ENCODE measurements at regions not wholly inside any gene's neighbourhood (a gene's known extent, or its start where the extent isn't known, plus 50 kb on each side); places are given as distances from the start of the nearest gene placed in this dataset.
A peak's percentile ranks its signal among the peaks of the same experiment; 100 is the strongest.
"Not testable (repeated sequence)": the region's sequence is repeated elsewhere in the genome, so short reads cannot be mapped to it uniquely, and the experiment has no call there.

GRCh38 chr3:107942244-107942643 lies 148.6 kb downstream of the CD47 start:
- DNase-seq = no peak

DNA sequence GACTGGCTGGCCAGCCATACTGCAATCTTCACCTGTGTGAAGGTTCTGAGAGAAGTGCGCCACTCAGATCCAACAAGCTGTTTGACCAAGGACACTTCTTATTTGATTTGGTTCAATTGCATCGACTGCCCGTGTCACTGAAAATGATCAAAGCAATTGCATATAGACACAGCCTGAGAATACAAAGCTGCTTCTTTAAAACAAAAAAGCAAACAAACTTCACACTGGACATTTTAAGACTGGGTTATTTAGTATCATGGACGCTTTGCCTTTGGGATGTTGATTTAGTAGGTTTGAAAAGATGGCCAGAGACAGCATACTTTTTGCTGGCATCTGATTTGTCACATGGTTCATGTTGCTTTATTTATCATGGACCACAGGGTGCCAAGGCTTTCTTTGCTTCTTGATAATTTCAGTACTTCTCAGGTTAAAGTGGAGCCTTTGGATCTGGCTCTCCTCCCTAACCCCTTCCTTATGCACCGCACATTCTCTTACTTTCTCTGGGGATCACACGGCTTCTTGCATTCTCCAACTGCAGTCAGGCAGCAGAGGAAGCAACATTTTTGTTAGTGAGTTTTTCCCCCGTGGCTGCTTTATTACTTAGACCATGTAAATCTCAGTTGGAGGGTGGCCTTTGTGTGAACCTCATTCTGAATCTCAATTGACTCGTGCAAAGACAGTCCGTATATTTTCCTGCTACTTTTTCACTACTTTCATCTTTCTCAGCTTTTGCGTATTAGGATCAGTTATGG lies 151.0 kb downstream of the CD47 start:
- no peak for DNase-seq

DNA sequence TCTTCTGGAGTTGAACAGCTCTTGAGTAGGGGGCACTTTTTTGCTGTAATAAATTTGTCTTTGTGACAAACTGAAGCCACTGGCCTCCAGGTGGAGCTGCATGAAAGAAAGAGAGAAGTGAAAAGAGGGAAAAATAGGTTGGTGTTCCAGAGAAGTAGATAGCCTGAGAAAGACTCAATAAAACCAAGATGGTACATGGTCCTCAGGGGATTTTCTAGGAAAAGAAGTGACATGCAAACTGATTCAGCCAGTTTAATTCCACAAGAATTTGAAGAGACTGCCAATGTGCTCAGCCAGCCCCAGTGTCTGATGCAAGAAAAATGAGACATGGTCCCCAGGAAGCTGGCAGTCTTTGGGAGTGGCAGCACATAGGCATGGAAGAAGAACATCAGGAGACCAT lies 152.7 kb downstream of the CD47 start:
- no peak for DNase-seq

GRCh38 chr3:107934808-107935207 lies 156.0 kb downstream of the CD47 start:
- no peak for DNase-seq

GRCh38 chr3:107933450-107933849 lies 157.4 kb downstream of the CD47 start:
- no peak for DNase-seq

- no peak for DNase-seq
Measured at GRCh38 chr3:107931326-107931725, 159.5 kb downstream of the CD47 start.

DNA sequence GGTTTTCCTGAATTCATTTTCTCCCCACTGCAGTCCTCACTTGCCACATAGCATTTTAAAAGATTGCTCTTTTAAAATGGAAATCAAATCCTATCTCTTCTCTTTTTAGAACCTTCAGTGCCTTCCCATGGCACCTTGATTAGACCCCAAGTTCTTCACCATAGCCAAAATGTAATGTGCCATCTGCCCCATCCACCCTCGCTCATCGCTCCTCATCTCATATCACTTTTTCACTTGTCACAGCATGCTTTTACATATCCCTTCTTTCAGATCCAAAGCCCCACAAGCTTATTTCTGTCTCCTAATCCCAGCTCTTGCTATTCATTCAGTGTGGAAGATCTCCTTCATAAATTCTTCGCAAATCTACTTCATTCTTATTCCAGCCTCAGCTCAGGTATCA lies 161.7 kb downstream of the CD47 start:
- DNase-seq = no peak

DNA sequence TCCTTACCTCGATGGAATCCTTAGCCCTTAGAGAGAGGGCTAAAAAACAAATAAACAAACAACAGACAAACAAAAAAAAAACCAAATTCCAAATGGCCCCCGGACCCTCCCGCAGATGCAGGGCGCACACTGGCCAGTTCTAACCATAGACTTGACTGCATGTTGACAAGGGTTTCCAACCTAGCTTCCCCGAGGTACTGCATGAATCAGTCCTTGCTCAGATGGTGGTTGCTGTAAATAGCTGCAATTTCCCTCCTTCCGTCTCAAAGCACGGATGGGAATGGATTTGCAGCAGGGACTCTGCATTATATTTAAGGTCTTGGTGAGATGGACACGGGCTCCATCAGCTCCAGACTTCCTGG lies 162.8 kb downstream of the CD47 start:
- DNase-seq = peak; percentile 20

DNA sequence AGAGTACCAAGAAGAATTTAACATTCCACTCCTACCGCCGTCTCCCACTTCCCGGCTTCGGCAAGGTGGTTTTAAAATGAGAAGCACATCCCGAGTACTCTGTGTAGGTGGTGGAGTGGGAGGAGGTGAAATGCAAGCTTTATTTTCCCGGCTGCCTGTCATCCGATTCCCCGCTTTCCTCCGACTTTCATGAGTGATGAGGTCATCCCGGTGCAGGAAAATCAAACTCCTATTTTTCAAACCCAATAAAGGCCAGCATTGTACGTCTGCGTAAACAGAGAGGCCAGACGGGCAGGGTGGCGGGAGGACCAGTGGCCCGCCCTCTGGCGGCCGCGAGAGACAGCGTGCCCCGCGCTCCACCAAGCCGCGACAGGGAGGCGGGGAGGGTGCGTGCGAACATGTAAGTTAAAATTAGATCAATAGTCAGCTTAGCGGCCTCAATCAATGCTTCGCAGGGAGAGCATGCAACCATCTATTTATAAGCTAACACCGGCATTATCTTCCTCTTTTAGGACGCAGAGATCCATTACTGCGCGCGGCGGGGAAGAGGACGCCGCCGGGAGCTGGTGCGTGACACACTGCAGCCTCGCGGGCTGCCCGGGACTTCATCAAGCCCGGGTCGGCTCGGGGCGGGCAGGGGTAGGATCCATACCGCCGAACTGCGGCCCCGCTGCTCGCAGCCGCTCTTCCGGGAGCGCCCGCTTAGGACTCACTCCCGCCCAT lies 163.3 kb downstream of the CD47 start:
- DNase-seq = peak; percentile 75

DNA sequence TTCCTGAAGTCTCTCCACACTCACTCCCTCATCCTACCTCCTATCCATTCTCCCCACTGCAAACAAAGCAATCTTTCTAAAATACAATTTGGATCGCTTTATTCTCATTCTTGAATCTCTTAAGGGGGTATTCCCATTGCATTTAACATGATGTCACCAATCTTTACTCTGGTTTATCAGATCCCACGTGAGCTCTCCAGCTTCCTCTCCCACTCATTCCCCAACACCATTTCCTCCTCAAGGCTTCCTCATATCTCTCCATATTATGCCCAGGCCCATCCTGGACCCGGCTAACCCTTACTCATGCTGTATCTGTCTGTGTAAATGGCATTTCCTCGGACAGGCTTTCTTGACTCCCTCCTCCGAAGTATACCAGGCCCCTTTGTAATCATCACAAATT lies 165.0 kb downstream of the CD47 start:
- DNase-seq = no peak

DNA sequence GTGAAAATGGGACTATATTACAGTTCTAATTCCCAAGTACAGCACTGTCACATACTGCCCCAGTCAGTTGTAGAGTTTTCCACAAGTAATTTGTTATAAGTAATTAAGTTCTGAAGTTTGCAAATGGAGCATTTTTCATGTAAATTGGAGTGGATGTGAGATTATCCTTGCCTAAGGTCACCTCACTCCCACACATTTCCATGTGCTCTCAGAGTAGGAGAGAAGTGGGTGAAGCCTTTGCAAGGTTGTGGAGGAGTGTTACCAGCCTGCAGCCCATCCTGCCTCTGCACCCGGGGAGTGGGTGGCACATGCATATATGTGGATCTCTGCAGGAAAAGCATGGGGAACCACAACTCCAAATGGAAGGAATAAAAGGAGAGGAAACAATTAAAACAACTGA lies 169.8 kb downstream of the CD47 start:
- no peak for DNase-seq

- DNase-seq = no peak
Measured at GRCh38 chr3:107920538-107920937, 170.3 kb downstream of the CD47 start.

DNA sequence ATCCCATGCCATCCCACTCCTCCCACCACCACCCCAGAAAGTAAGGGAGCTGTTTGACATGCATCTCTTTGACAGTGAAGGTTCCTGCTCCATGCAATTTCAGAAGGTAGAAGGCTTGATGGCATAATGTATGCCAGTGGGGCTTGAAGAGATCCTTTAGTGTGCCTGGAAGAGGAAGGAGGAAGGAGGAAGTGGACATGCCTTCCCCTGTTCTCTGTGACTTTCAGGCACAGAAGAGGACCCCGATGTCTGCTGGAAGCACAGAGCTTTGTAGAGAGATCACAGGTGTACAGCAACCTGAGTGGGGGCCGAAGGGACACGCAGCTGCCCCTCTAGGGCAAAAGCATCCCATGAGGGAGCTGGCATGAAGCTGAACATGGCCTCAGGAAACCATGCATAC lies 171.6 kb downstream of the CD47 start:
- no peak for DNase-seq

DNA sequence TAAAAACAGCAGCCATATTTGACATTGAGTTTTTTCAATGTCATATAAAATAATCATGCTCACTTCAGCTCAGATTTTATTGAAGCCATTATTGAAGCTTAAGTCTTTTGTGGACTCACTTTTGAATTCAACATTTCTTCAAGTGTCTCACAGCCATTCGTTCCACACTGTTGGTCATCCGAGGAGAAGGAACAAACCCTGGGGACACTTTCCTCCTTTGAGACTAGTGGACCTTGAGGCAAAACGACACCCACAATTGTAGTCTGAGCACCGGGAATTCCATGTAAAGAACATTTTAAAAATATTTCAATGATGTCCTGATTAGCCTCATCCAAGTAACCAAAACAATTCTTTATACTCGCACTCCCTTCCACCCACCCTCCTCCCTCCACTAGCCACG lies 174.7 kb downstream of the CD47 start:
- DNase-seq = no peak

GRCh38 chr3:107915706-107916105 lies 175.1 kb downstream of the CD47 start:
- DNase-seq = no peak

GRCh38 chr3:107913701-107914100 lies 177.1 kb downstream of the CD47 start:
- DNase-seq = no peak

DNA sequence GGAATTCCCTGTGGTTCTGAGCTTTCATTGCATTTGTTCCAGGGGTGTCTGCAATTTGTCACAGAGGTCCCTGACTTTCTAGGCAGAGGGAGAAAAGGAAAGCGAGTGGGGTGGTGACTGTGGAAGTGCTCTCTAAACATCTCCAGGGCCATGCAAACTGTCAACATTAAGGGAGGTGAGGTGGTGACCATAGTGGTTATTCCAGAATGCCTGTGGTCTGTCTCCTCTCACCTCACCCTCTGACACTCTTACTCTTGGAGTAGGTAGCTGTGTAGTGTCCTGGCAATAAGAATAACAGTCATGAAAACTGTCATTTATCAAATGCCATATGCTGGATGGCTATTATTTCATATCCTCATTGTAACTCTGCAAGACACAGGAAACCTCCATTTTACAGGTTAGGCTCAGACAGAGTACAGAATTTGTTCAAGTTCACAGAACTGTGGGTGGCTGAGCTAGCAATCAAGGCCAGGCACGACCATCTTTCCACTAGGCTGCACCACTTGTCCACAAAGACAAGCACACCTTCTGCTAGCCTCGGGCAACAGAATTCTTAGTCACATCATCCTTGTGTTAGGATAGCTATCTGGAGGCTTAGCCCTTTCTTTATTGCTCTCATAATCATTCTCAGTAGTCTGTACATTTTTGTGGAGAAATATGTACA lies 179.4 kb downstream of the CD47 start:
- DNase-seq = no peak

DNA sequence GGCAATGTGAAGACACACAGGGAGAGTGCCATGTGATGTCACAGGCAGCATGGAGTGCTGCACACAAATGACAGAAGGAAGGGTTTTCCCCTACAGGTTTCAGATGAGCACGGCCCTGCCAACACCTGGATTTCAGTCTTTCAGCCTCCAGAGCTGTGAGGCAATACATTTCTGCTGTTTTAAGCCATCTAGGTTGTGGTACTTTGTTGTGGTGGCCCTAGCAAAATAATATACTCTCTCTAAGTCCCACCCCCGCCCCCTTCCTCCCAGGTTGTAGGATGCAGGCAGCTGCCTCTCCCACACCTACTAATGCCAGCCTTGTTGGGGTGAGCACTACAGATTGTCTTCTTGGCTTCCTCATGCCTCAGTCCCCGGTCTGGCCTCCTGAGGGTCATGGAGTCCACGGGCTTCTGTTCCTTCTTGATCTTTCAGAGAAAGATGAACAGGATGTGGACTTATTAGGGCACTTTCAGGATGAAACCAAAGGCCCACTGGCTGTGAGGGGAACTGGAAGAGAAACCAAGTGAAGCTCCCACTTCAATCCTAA lies 180.0 kb downstream of the CD47 start:
- no peak for DNase-seq

DNA sequence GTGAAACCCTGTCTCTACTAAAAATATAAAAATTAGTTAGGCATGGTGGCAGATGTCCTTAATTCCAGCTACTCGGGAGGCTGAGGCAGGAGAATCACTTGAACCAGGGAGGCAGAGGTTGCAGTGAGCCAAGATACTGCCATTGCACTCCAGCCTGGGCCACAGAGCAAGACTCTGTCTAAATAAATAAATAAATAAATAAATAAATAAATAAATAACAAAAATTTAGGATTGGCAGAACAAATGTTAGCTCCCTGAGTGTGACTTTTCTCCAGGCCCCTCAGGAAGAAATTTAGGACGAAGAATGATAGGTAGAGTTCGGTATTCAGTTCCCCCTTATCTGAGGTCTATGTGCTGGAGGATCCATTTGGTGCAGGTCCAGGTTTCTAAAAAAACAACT lies 181.2 kb downstream of the CD47 start:
- not testable (repeated sequence) for DNase-seq

- no peak for DNase-seq
Measured at GRCh38 chr3:107907996-107908395, 182.8 kb downstream of the CD47 start.

DNA sequence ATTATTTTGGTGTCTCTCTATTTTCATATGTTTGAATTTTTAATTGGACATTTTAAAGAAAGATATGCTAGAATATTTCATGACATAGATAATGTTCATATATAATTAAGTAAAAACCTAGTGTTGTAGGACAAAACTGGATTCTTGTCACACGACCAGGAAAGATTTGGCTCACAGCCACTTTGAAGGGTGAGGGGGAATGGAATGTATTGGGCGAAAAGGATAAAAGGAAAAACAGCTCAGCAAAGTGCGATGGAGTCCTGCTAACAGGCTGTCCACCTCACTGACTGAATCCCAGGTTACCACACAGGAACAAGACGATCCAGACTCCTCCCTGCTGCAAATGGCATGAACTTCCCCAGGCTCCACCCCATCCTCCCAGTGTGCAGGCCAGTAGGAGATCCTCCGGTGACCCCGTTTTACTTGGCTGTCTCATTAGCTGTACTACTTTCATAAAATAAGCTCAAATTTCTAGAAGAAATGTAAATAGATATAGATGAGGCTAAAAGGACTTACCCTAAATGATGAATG lies 186.2 kb downstream of the CD47 start:
- DNase-seq = no peak

- no peak for DNase-seq
Measured at GRCh38 chr3:107899990-107900651, 190.7 kb downstream of the CD47 start.
